ENCODE measurements at regions not wholly inside any gene's neighbourhood (a gene's known extent, or its start where the extent isn't known, plus 50 kb on each side); places are given as distances from the start of the nearest gene placed in this dataset.

DNA sequence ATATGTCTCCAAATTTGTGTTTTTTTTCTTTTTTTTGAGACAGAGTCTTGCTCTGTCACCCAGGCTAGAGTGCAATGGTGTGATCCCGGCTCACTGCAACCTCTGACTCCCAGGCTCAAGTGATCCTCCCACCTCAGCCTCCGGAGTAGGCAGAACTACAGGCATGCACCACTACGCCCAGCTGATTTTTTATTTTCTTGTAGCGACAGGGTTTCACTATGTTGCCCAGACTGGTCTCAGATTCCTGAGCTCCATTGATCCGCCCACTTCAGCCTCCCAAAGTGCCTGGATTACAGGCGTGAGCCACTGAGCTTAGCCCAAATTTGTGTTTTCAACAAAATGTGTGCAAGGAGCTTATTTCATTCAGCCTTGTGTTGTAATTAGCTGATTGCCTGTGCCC lies 59.0 kb upstream of the IFFO2 start:
- Mint-ChIP-seq H3K27ac (no peak overlapping the region), H3K9me3 (no peaks in the 10 kb centered on the region), H3K4me3 (no peak overlapping the region), H3K36me3 (ENCODE audit: low read depth) (no peaks in the 10 kb centered on the region), H3K27me3 (ENCODE audit: insufficient read depth) (no peaks in the 10 kb centered on the region), H3K4me1 (peaks cover 11% of the 10 kb centered on the region)
- TF ChIP-seq, protein P1, sequence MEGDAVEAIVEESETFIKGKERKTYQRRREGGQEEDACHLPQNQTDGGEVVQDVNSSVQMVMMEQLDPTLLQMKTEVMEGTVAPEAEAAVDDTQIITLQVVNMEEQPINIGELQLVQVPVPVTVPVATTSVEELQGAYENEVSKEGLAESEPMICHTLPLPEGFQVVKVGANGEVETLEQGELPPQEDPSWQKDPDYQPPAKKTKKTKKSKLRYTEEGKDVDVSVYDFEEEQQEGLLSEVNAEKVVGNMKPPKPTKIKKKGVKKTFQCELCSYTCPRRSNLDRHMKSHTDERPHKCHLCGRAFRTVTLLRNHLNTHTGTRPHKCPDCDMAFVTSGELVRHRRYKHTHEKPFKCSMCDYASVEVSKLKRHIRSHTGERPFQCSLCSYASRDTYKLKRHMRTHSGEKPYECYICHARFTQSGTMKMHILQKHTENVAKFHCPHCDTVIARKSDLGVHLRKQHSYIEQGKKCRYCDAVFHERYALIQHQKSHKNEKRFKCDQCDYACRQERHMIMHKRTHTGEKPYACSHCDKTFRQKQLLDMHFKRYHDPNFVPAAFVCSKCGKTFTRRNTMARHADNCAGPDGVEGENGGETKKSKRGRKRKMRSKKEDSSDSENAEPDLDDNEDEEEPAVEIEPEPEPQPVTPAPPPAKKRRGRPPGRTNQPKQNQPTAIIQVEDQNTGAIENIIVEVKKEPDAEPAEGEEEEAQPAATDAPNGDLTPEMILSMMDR (conservative IDR thresholded peaks at IDR 0.05): no peak
- Histone ChIP-seq H3K9ac (ENCODE audit: extremely low read depth, low read length, poor library complexity, severe bottlenecking) (no peak overlapping the region), H3K9me3 (ENCODE audit: control insufficient read depth, low read length) (no peaks in the 10 kb centered on the region), H3K36me3 (ENCODE audit: control insufficient read depth, insufficient read depth, low read length) (no peaks in the 10 kb centered on the region), H3K4me3 (ENCODE audit: low read length) (no peak overlapping the region), H3K4me1 (ENCODE audit: control insufficient read depth, insufficient read depth, low read length) (peaks cover 7% of the 10 kb centered on the region), H3K27me3 (ENCODE audit: control insufficient read depth, insufficient read depth, low read length, poor library complexity, severe bottlenecking) (no peaks in the 10 kb centered on the region), H3K27ac (ENCODE audit: low read depth, low read length) (no peak overlapping the region)
- 89 to 94% methylated on average over 6 of the region's 6 CpGs for WGBS, 2 experiments (ENCODE audit: insufficient coverage in 1 of 2, insufficient read length in 1 of 2)
- DNase-seq: peak; percentile 30

GRCh38 chr1:19014765-19015164 lies 58.3 kb upstream of the IFFO2 start:
- no peaks in the 10 kb centered on the region for H3K27me3 Mint-ChIP-seq (ENCODE audit: insufficient read depth)
- H3K9me3 Mint-ChIP-seq: no peaks in the 10 kb centered on the region
- Histone ChIP-seq H3K9me3 (ENCODE audit: control insufficient read depth, low read length) (no peaks in the 10 kb centered on the region), H3K27me3 (ENCODE audit: control insufficient read depth, insufficient read depth, low read length, poor library complexity, severe bottlenecking) (no peaks in the 10 kb centered on the region), H3K9ac (ENCODE audit: extremely low read depth, low read length, poor library complexity, severe bottlenecking) (no peak overlapping the region), H3K27ac (ENCODE audit: low read depth, low read length) (no peak overlapping the region), H3K4me1 (ENCODE audit: control insufficient read depth, insufficient read depth, low read length) (peaks cover 8% of the 10 kb centered on the region), H3K4me3 (ENCODE audit: low read length) (no peak overlapping the region), H3K36me3 (ENCODE audit: control insufficient read depth, insufficient read depth, low read length) (no peaks in the 10 kb centered on the region)
- TF ChIP-seq, protein P1 (conservative IDR thresholded peaks at IDR 0.05): no peak
- H3K36me3 Mint-ChIP-seq (ENCODE audit: low read depth): no peaks in the 10 kb centered on the region
- WGBS, 2 experiments (ENCODE audit: insufficient coverage in 1 of 2, insufficient read length in 1 of 2): 84 to 88% methylated on average over 4 to 7 of the region's 7 CpGs
- DNase-seq: no peak
- peaks cover 12% of the 10 kb centered on the region for H3K4me1 Mint-ChIP-seq
- no peak overlapping the region for H3K27ac Mint-ChIP-seq
- no peak overlapping the region for H3K4me3 Mint-ChIP-seq

- Mint-ChIP-seq H3K4me3 (no peak overlapping the region), H3K4me1 (peaks cover 13% of the 10 kb centered on the region), H3K27me3 (ENCODE audit: insufficient read depth) (no peaks in the 10 kb centered on the region), H3K36me3 (ENCODE audit: low read depth) (no peaks in the 10 kb centered on the region), H3K9me3 (no peaks in the 10 kb centered on the region), H3K27ac (no peak overlapping the region)
- Histone ChIP-seq H3K36me3 (ENCODE audit: control insufficient read depth, insufficient read depth, low read length) (no peaks in the 10 kb centered on the region), H3K9ac (ENCODE audit: extremely low read depth, low read length, poor library complexity, severe bottlenecking) (no peak overlapping the region), H3K27ac (ENCODE audit: low read depth, low read length) (no peak overlapping the region), H3K9me3 (ENCODE audit: control insufficient read depth, low read length) (no peaks in the 10 kb centered on the region), H3K27me3 (ENCODE audit: control insufficient read depth, insufficient read depth, low read length, poor library complexity, severe bottlenecking) (no peaks in the 10 kb centered on the region), H3K4me1 (ENCODE audit: control insufficient read depth, insufficient read depth, low read length) (peaks cover 8% of the 10 kb centered on the region), H3K4me3 (ENCODE audit: low read length) (no peak overlapping the region)
- peak; percentile 32 for DNase-seq
- TF ChIP-seq, protein P1 (conservative IDR thresholded peaks at IDR 0.05): no peak
- 93 to 94% methylated on average over 9 to 16 of the region's 16 CpGs for WGBS, 2 experiments (ENCODE audit: insufficient coverage in 1 of 2, insufficient read length in 1 of 2)
Measured at GRCh38 chr1:19013826-19014548, 57.5 kb upstream of the IFFO2 start.

All from endodermal cell (in vitro differentiated cells).